SU-DHL-6 (cell line): ENCODE measurements at regions not wholly inside any gene's neighbourhood (a gene's known extent, or its start where the extent isn't known, plus 50 kb on each side); places are given as distances from the start of the nearest gene placed in this dataset.

Experiments used
- CTCF ChIP-seq: fragments of 200-600 bp; sonication (generic); IDR thresholded peaks from one replicate; pipeline ENCODE4 v1.5.1; 2017; ENCODE audit warnings: antibody characterized with exemption, mild to moderate bottlenecking, low read length, moderate library complexity; ENCODE audit not compliant: insufficient read depth, poor library complexity, severe bottlenecking
- EZH2phosphoT487 ChIP-seq: fragments of 200-600 bp; sonication (generic), shearing (Covaris generic); conservative IDR thresholded peaks from 2 replicates; pipeline ENCODE4 v1.6.1; 2018; ENCODE audit warnings: mild to moderate bottlenecking, antibody characterized with exemption, low read length, moderate library complexity, mixed read lengths

GRCh38 chr3:84128024-84128423 lies 830.8 kb upstream of the CADM2 start:
- TF ChIP-seq CTCF = no peak
- no peak for TF ChIP-seq EZH2phosphoT487
